ENCODE measurements at regions not wholly inside any gene's neighbourhood (a gene's known extent, or its start where the extent isn't known, plus 50 kb on each side); places are given as distances from the start of the nearest gene placed in this dataset.

DNA sequence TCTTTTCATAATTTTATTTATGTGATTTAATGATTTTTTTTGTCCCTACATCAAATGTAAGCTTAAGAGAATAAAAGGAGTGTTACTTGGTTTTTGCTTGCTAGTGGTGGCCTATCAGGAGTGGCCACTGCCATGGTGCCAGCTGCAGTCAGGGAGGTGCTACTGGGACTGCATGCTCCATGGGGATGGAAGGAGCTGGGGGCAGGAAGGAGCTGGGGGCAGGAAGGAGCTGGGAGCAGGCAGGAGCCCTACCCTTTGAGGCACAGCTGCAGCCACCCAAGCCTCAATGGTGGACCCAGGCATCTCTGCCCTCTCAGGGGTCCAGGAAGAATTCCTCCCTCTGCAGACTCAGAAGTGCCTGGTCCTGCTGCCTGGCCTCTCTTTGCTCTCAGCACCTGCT, 796.0 kb downstream of the SLC16A7 start:
- TF ChIP-seq, protein P1, sequence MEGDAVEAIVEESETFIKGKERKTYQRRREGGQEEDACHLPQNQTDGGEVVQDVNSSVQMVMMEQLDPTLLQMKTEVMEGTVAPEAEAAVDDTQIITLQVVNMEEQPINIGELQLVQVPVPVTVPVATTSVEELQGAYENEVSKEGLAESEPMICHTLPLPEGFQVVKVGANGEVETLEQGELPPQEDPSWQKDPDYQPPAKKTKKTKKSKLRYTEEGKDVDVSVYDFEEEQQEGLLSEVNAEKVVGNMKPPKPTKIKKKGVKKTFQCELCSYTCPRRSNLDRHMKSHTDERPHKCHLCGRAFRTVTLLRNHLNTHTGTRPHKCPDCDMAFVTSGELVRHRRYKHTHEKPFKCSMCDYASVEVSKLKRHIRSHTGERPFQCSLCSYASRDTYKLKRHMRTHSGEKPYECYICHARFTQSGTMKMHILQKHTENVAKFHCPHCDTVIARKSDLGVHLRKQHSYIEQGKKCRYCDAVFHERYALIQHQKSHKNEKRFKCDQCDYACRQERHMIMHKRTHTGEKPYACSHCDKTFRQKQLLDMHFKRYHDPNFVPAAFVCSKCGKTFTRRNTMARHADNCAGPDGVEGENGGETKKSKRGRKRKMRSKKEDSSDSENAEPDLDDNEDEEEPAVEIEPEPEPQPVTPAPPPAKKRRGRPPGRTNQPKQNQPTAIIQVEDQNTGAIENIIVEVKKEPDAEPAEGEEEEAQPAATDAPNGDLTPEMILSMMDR (IDR thresholded peaks at IDR 0.05), result no peak
- no peak for TF ChIP-seq POLR2A (IDR thresholded peaks at IDR 0.05)

Measured in adrenal gland (tissue), 5 donors.